A549 (cell line): ENCODE measurements at regions not wholly inside any gene's neighbourhood (a gene's known extent, or its start where the extent isn't known, plus 50 kb on each side); places are given as distances from the start of the nearest gene placed in this dataset.

Experiments
- ATAC-seq, 2 experiments: fragments of 200-7000 bp in 1 of 2; fragments of >200 bp in 1 of 2; cut with Nextera tagmentation in 1 of 2; cut with Tn5 transposase in 1 of 2; 3 replicates each; pipeline versions ENCODE4 v1.8.0 to v1.9.1; 2018 to 2020; ENCODE audit warnings: mild to moderate bottlenecking in 1 of 2, moderate library complexity in 1 of 2
- CTCF ChIA-PET: fragments of 300-600 bp; sonication (Branson Sonifier 250); formaldehyde crosslinking; extraction: SDS; loops from one replicate; lab custom pipeline; 2021; ENCODE audit warnings: antibody characterized with exemption, inconsistent platforms; lab: Yijun Ruan, JAX
- POLR2A ChIA-PET: fragments of 350-600 bp; formaldehyde crosslinking; extraction: SDS; loops from one replicate; lab custom pipeline; 2021; ENCODE audit warnings: antibody characterized with exemption, inconsistent platforms; lab: Yijun Ruan, JAX
- DNase-seq, 2 experiments: peaks; one replicate each; pipeline versions ENCODE4 v3.0.0 to v3.0.0-alpha.2; 2011 to 2016; ENCODE audit warnings: low read depth in 1 of 2, low spot score in 1 of 2
- FAIRE-seq: peaks from 2 replicates; lab custom pipeline; 2011; peaks lifted over from hg19 to GRCh38; lab: Jason Lieb, UNC
- H3K27ac ChIP-seq, 2 experiments: fragments of >200 bp; sonication (Bioruptor Twin); formaldehyde crosslinking; 3 replicates each; pipeline ENCODE4 v1.5.1; 2016 to 2017
- H3K4me1 ChIP-seq: fragments of >200 bp; sonication (Bioruptor Twin); formaldehyde crosslinking; 3 replicates; pipeline ENCODE4 v1.6.1; 2016
- H3K4me2 ChIP-seq: fragments of >200 bp; sonication (Bioruptor Twin); formaldehyde crosslinking; 3 replicates; pipeline ENCODE4 v1.6.1; 2016
- H3K4me3 ChIP-seq: fragments of >200 bp; sonication (Bioruptor Twin); formaldehyde crosslinking; 3 replicates; pipeline ENCODE4 v1.5.1; 2016
- H3K9me3 ChIP-seq: fragments of >200 bp; sonication (Bioruptor Twin); formaldehyde crosslinking; 3 replicates; pipeline ENCODE4 v1.6.1; 2016
- BHLHE40 ChIP-seq: IDR thresholded peaks from 2 replicates; pipeline ENCODE4 v1.6.1; 2012; ENCODE audit warnings: low read depth, low read length, inconsistent platforms
- CEBPB ChIP-seq, 2 experiments: fragments of >200 bp in 1 of 2; sonication (Bioruptor Twin) in 1 of 2; formaldehyde crosslinking in 1 of 2; IDR thresholded peaks; 2 replicates each; pipeline ENCODE4 v1.6.1; 2012 to 2016
- CHD2 ChIP-seq: fragments of 150-350 bp; IDR thresholded peaks from 2 replicates; pipeline ENCODE4 v1.6.1; 2014; ENCODE audit warnings: low read length; ENCODE audit not compliant: partially characterized antibody
- EHF ChIP-seq: fragments of 250-450 bp; sonication (Bioruptor Pico); IDR thresholded peaks from 2 replicates; pipeline ENCODE4 v1.5.0; 2020; ENCODE audit warnings: mild to moderate bottlenecking
- HOXB5 ChIP-seq: fragments of 250-450 bp; sonication (Bioruptor Pico); IDR thresholded peaks from 2 replicates; pipeline ENCODE4 v1.5.0; 2020; ENCODE audit warnings: mild to moderate bottlenecking, moderate library complexity
- KDM1A ChIP-seq: fragments of 200-600 bp; sonication (generic); IDR thresholded peaks from 2 replicates; pipeline ENCODE4 v1.6.1; 2016; ENCODE audit warnings: low read depth, mild to moderate bottlenecking
- MAFK ChIP-seq: fragments of 450-650 bp; IDR thresholded peaks from 2 replicates; pipeline ENCODE4 v1.6.1; 2014; ENCODE audit not compliant: partially characterized antibody
- MAZ ChIP-seq: fragments of 150-350 bp; IDR thresholded peaks from 2 replicates; pipeline ENCODE4 v1.6.1; 2014; ENCODE audit warnings: antibody characterized with exemption, low read depth, low read length, borderline replicate concordance
- MYC ChIP-seq: IDR thresholded peaks from 2 replicates; pipeline ENCODE4 v1.6.1; 2012; ENCODE audit warnings: mild to moderate bottlenecking, inconsistent platforms, low read length, improper control_type of control experiment, borderline replicate concordance
- POLR2A ChIP-seq: IDR thresholded peaks from 2 replicates; pipeline ENCODE4 v1.6.1; 2012; ENCODE audit warnings: mild to moderate bottlenecking, low read length
- POLR2AphosphoS2 ChIP-seq: conservative IDR thresholded peaks from 2 replicates; pipeline ENCODE4 v1.6.1; 2012; ENCODE audit warnings: low read length, improper control_type of control experiment, inconsistent platforms
- RARB ChIP-seq: fragments of 250-450 bp; sonication (Bioruptor Pico); IDR thresholded peaks from 2 replicates; pipeline ENCODE4 v1.8.0; 2021; ENCODE audit warnings: mild to moderate bottlenecking, moderate library complexity
- RCOR1 ChIP-seq: fragments of 150-350 bp; IDR thresholded peaks from 2 replicates; pipeline ENCODE4 v1.6.1; 2014; ENCODE audit warnings: antibody characterized with exemption, low read length, low read depth
- RFX5 ChIP-seq: fragments of 450-650 bp; IDR thresholded peaks from 2 replicates; pipeline ENCODE4 v1.7.1; 2014; ENCODE audit warnings: antibody characterized with exemption, mild to moderate bottlenecking, moderate library complexity
- SMC3 ChIP-seq: fragments of >200 bp; sonication (Bioruptor Twin); formaldehyde crosslinking; IDR thresholded peaks from 3 replicates; pipeline ENCODE4 v1.6.1; 2018; ENCODE audit warnings: inconsistent platforms
- SREBF2 ChIP-seq: fragments of 450-650 bp; IDR thresholded peaks from 2 replicates; pipeline ENCODE4 v1.6.1; 2014; ENCODE audit warnings: mild to moderate bottlenecking, moderate library complexity
- ZSCAN20 ChIP-seq: fragments of 250-450 bp; sonication (Bioruptor Pico); IDR thresholded peaks from 2 replicates; pipeline ENCODE4 v1.8.0; 2022; ENCODE audit warnings: mild to moderate bottlenecking, moderate library complexity
- WGBS: methylation state at CpG from one replicate; pipeline ENCODE4 v1.1.6; 2017; ENCODE audit errors: missing lambda C conversion rate; 5-methylcytosine and 5-hydroxymethylcytosine counted together
- TF ChIP-seq, protein P1 (sequence below): fragments of 250-450 bp; sonication (Bioruptor Pico); IDR thresholded peaks from 2 replicates; pipeline ENCODE4 v1.5.0; 2020; ENCODE audit warnings: low read depth, mild to moderate bottlenecking, moderate library complexity
- TF ChIP-seq, protein P2 (sequence below): fragments of 150-350 bp; IDR thresholded peaks from 2 replicates; pipeline ENCODE4 v1.6.1; 2014; ENCODE audit warnings: low read depth, mild to moderate bottlenecking, low read length
- TF ChIP-seq, protein P3 (sequence below): IDR thresholded peaks from 2 replicates; pipeline ENCODE4 v1.6.1; 2012
- TF ChIP-seq, protein P4 (sequence below): fragments of >200 bp; sonication (Bioruptor Twin); formaldehyde crosslinking; IDR thresholded peaks from 3 replicates; pipeline ENCODE4 v1.5.1; 2016
- TF ChIP-seq, protein P5 (sequence below): fragments of 250-450 bp; sonication (Bioruptor Pico); IDR thresholded peaks from 2 replicates; pipeline ENCODE4 v1.5.0; 2021; ENCODE audit warnings: mild to moderate bottlenecking, moderate library complexity, borderline replicate concordance

DNA sequence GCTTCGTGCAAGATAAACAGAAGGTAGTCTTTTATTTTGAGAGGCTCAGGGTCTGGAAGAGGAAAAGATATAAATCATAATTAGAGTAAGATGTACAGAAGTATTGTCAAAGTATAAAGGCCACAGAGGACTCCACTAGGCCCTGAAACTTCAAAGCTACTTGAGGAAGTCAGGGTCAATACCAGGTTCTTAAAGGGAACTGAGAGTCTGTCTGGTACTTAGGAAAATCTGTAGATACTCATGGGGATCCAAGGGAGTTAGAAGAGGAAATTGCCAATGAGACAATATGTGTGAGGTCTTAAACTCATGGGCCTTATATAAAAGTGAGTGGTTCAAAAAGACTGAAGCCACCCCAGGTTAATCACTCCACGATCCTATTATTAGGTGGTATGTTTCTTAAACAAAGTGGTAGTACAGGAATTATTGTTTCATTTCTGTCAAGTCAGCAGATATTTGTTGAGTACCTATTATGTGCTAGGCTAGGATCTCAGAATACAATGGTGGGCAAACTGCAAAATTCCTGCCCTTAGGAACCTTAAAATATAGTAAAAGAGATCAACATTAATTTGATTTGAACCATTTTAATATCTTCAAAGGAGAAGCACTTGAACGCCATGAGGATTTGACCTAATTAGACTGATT lies 314.6 kb downstream of the ADAMTS20 start:
- 30% methylated on average over 3 of the region's 3 CpGs for WGBS
- no peaks in the 10 kb centered on the region for H3K9me3 ChIP-seq
- TF ChIP-seq, protein P1, sequence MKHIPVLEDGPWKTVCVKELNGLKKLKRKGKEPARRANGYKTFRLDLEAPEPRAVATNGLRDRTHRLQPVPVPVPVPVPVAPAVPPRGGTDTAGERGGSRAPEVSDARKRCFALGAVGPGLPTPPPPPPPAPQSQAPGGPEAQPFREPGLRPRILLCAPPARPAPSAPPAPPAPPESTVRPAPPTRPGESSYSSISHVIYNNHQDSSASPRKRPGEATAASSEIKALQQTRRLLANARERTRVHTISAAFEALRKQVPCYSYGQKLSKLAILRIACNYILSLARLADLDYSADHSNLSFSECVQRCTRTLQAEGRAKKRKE (CRISPR knock-in tag): no peak
- peak; percentile 98 for TF ChIP-seq MAFK
- no peaks in the 10 kb centered on the region for H3K4me1 ChIP-seq
- ChIA-PET CTCF (no interaction called here), POLR2A (no interaction called here)
- H3K27ac ChIP-seq: no peak overlapping the region
- no peak overlapping the region for H3K4me3 ChIP-seq
- H3K4me2 ChIP-seq: no peak overlapping the region
- FAIRE-seq (no peak), DNase-seq (no peak), ATAC-seq (no peak)

DNA sequence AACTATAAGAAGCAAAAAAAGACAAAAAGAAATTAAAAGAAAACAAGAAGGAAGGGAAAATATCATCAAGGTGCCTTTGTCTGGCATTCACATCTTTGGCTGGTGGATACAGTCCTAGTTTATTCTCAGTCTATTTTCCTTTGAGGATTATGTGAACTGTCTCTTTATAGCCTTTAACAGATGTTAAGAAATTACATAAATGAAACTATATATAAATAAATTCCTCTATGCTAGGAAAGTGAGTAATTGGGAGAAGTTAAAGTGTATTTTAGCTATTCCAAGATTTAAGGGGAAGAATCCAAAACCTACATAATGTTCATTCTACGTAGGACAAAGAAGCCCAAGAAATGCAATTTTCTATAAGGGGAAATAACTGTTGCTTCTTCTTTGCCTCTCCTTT lies 316.3 kb downstream of the ADAMTS20 start:
- no peak for FAIRE-seq

DNA sequence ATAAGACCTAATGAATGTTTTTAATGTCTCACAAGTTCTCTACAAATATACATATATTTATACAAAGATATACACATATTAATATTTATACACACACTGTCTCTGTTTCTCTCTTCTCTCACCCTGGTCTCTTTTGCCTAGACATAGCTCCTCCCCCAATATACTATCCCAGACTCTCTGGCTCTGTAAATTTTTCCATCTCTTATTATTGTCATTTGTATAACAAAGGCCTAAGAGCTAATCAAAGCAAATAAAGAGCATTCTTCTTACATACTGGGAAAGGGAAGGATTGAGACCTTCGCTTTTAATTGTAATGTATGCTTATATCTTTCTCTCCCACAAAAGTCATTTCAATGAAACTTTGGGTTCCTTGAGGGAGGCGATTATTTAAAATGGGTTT lies 318.1 kb downstream of the ADAMTS20 start:
- 14% methylated on average over 2 of the region's 2 CpGs for WGBS
- CTCF ChIA-PET: no interaction called here
- Histone ChIP-seq H3K4me2 (no peak overlapping the region), H3K9me3 (no peaks in the 10 kb centered on the region), H3K4me1 (no peaks in the 10 kb centered on the region), H3K27ac (no peak overlapping the region), H3K4me3 (no peak overlapping the region)
- no peak for ATAC-seq
- no peak for FAIRE-seq
- TF ChIP-seq KDM1A (no peak), MYC (no peak), SMC3 (no peak), EHF (no peak), CEBPB (IDR thresholded peaks at IDR 0.05) (no peak), MAFK (no peak), ZSCAN20 (no peak), RCOR1 (no peak), SREBF2 (no peak), POLR2AphosphoS2 (no peak), BHLHE40 (no peak), CHD2 (no peak), RFX5 (no peak)
- TF ChIP-seq, protein P2, sequence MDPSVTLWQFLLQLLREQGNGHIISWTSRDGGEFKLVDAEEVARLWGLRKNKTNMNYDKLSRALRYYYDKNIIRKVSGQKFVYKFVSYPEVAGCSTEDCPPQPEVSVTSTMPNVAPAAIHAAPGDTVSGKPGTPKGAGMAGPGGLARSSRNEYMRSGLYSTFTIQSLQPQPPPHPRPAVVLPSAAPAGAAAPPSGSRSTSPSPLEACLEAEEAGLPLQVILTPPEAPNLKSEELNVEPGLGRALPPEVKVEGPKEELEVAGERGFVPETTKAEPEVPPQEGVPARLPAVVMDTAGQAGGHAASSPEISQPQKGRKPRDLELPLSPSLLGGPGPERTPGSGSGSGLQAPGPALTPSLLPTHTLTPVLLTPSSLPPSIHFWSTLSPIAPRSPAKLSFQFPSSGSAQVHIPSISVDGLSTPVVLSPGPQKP: no peak
- TF ChIP-seq, protein P3, sequence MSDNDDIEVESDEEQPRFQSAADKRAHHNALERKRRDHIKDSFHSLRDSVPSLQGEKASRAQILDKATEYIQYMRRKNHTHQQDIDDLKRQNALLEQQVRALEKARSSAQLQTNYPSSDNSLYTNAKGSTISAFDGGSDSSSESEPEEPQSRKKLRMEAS: no peak
- TF ChIP-seq, protein P1 (CRISPR knock-in tag): no peak
- POLR2A ChIA-PET: no interaction called here
- no peak for DNase-seq

More for the DNA sequence above, 316.3 kb downstream of the ADAMTS20 start:
- WGBS: 48% methylated on average over 1 of the region's 1 CpG
- no peak overlapping the region for H3K4me3 ChIP-seq
- ChIA-PET POLR2A (no interaction called here), CTCF (no interaction called here)
- ATAC-seq (no peak), DNase-seq (no peak)
- TF ChIP-seq HOXB5 (CRISPR knock-in tag) (no peak), POLR2AphosphoS2 (no peak)
- H3K27ac ChIP-seq: no peak overlapping the region
- no peaks in the 10 kb centered on the region for H3K9me3 ChIP-seq
- no peak overlapping the region for H3K4me2 ChIP-seq
- no peaks in the 10 kb centered on the region for H3K4me1 ChIP-seq

DNA sequence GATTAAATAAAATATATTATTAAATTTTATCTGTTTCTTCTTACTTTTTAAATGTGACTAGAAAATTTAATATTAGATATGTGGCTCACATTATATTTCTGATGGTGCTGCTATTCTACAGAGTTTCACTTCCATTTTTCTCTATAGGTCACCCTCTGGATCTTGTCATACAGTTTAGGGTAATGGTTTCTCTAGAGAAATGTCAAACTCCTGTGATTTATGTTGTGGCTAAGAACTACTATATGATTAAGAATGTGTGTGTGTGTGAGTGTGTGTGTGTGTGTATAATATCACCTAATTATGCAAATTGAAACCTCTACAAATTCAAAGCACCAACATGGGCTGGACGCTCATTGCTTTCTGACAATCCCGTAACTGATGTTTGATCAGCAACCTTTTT lies 325.9 kb downstream of the ADAMTS20 start:
- Histone ChIP-seq H3K4me3 (no peak overlapping the region), H3K27ac (no peak overlapping the region), H3K4me2 (no peak overlapping the region), H3K9me3 (no peaks in the 10 kb centered on the region; the same call in 2 of the 3 replicates)
- CTCF ChIA-PET: no interaction called here
- no peak for DNase-seq
- FAIRE-seq: no peak
- ATAC-seq: no peak
- TF ChIP-seq CHD2: no peak
- TF ChIP-seq MAZ: no peak
- TF ChIP-seq, protein P4, sequence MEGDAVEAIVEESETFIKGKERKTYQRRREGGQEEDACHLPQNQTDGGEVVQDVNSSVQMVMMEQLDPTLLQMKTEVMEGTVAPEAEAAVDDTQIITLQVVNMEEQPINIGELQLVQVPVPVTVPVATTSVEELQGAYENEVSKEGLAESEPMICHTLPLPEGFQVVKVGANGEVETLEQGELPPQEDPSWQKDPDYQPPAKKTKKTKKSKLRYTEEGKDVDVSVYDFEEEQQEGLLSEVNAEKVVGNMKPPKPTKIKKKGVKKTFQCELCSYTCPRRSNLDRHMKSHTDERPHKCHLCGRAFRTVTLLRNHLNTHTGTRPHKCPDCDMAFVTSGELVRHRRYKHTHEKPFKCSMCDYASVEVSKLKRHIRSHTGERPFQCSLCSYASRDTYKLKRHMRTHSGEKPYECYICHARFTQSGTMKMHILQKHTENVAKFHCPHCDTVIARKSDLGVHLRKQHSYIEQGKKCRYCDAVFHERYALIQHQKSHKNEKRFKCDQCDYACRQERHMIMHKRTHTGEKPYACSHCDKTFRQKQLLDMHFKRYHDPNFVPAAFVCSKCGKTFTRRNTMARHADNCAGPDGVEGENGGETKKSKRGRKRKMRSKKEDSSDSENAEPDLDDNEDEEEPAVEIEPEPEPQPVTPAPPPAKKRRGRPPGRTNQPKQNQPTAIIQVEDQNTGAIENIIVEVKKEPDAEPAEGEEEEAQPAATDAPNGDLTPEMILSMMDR: no peak
- no peak for TF ChIP-seq RARB (CRISPR knock-in tag)
- TF ChIP-seq POLR2A: no peak
- TF ChIP-seq, protein P5, sequence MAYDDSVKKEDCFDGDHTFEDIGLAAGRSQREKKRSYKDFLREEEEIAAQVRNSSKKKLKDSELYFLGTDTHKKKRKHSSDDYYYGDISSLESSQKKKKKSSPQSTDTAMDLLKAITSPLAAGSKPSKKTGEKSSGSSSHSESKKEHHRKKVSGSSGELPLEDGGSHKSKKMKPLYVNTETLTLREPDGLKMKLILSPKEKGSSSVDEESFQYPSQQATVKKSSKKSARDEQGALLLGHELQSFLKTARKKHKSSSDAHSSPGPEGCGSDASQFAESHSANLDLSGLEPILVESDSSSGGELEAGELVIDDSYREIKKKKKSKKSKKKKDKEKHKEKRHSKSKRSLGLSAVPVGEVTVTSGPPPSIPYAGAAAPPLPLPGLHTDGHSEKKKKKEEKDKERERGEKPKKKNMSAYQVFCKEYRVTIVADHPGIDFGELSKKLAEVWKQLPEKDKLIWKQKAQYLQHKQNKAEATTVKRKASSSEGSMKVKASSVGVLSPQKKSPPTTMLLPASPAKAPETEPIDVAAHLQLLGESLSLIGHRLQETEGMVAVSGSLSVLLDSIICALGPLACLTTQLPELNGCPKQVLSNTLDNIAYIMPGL: no peak
- no peak for TF ChIP-seq POLR2AphosphoS2
- TF ChIP-seq, protein P3: no peak
- TF ChIP-seq, all 56 proteins: peak for 0
- 24% methylated on average over 2 of the region's 2 CpGs for WGBS
- H3K4me1 ChIP-seq: no peaks in the 10 kb centered on the region
- POLR2A ChIA-PET: no interaction called here
